Testis (tissue), 2 donors: ENCODE measurements at regions not wholly inside any gene's neighbourhood (a gene's known extent, or its start where the extent isn't known, plus 50 kb on each side); places are given as distances from the start of the nearest gene placed in this dataset.

Source experiments
- small RNA-seq, 2 donors: library from RNA; depleted of rRNA; stranded (forward); fragments of <200 nt; gene quantifications; one replicate each; pipeline ENCODE3, GENCODE V24; 2016

Small RNAs in the stretch of these regions (small RNA-seq; reads per million reads assigned to genes)
- 0 reads per million in 2 donors for gene CYP2C61P
